ENCODE measurements at regions not wholly inside any gene's neighbourhood (a gene's known extent, or its start where the extent isn't known, plus 50 kb on each side); places are given as distances from the start of the nearest gene placed in this dataset.

- TF ChIP-seq CTCF (IDR thresholded peaks at IDR 0.05) (no peak), POLR2A (IDR thresholded peaks at IDR 0.05) (no peak)
These were observed 649.3 kb upstream of the SOX11 start for GRCh38 chr2:5042666-5043440.

Data from lower leg skin (tissue), 3 donors.